Astrocyte (in vitro differentiated cells and primary cell): ENCODE measurements at regions not wholly inside any gene's neighbourhood (a gene's known extent, or its start where the extent isn't known, plus 50 kb on each side); places are given as distances from the start of the nearest gene placed in this dataset.

Source experiments
- EZH2 ChIP-seq: IDR thresholded peaks from 2 replicates; pipeline ENCODE4 v1.6.1; 2012; ENCODE audit warnings: mild to moderate bottlenecking, low read length, inconsistent platforms; ENCODE audit not compliant: insufficient read depth
- TF ChIP-seq, protein P1 (sequence below): IDR thresholded peaks from 2 replicates; pipeline ENCODE4 v1.5.1; 2011; ENCODE audit warnings: low read depth, mild to moderate bottlenecking, inconsistent platforms, low read length, moderate library complexity; ENCODE audit not compliant: insufficient read depth

GRCh38 chr4:32858361-32858760 lies 2138.2 kb downstream of the PCDH7 start:
- TF ChIP-seq, protein P1, sequence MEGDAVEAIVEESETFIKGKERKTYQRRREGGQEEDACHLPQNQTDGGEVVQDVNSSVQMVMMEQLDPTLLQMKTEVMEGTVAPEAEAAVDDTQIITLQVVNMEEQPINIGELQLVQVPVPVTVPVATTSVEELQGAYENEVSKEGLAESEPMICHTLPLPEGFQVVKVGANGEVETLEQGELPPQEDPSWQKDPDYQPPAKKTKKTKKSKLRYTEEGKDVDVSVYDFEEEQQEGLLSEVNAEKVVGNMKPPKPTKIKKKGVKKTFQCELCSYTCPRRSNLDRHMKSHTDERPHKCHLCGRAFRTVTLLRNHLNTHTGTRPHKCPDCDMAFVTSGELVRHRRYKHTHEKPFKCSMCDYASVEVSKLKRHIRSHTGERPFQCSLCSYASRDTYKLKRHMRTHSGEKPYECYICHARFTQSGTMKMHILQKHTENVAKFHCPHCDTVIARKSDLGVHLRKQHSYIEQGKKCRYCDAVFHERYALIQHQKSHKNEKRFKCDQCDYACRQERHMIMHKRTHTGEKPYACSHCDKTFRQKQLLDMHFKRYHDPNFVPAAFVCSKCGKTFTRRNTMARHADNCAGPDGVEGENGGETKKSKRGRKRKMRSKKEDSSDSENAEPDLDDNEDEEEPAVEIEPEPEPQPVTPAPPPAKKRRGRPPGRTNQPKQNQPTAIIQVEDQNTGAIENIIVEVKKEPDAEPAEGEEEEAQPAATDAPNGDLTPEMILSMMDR, result no peak
- no peak for TF ChIP-seq EZH2
